GM23338 (cell line): ENCODE measurements at regions not wholly inside any gene's neighbourhood (a gene's known extent, or its start where the extent isn't known, plus 50 kb on each side); places are given as distances from the start of the nearest gene placed in this dataset.

Source experiments
- CREB1 ChIP-seq: fragments of 250-450 bp; sonication (Bioruptor Pico); IDR thresholded peaks from 2 replicates; pipeline ENCODE4 v1.5.0; 2020; ENCODE audit warnings: low read depth, mild to moderate bottlenecking, moderate library complexity
- EZH2 ChIP-seq: fragments of 200-600 bp; sonication (generic); IDR thresholded peaks from one replicate; pipeline ENCODE4 v1.8.0; 2017; ENCODE audit warnings: antibody characterized with exemption, mild to moderate bottlenecking, low read depth; ENCODE audit not compliant: unreplicated experiment
- POLR2AphosphoS5 ChIP-seq: IDR thresholded peaks from 2 replicates; pipeline ENCODE4 v1.6.1; 2016; ENCODE audit warnings: antibody characterized with exemption, low read depth
- REST ChIP-seq: IDR thresholded peaks from one replicate; pipeline ENCODE4 v1.6.1; 2018; ENCODE audit warnings: antibody characterized with exemption; ENCODE audit not compliant: unreplicated experiment
- TF ChIP-seq, protein P1 (sequence below), 2 experiments: fragments of 200-600 bp in 1 of 2; sonication (generic) in 1 of 2; conservative IDR thresholded peaks; 2 replicates each; pipeline versions ENCODE4 v1.5.1 to v1.6.1; 2016 to 2017; ENCODE audit warnings: antibody characterized with exemption in 2 of 2, low read depth in 2 of 2, mild to moderate bottlenecking in 2 of 2, moderate library complexity in 1 of 2

DNA sequence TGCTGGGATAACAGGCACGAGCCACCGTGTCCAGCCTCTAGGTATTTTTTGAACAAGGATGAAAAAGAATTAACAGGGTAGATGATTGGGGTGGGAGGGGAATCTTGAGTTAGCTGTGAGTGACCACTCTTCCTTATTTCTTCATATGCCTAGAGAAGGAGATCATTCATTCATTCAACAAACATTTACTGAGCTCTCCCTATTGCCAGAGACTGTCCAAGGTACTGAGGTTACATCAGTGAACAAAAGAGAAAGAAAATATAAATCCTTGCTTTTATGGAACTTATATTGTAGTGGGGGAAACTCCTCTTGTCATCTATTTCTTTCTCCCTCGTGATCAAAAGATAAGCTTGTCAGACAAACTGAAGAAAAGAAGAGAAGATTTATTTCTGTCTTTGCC is 62.9 kb downstream of the S1PR1 start:
- TF ChIP-seq POLR2AphosphoS5 = no peak
- TF ChIP-seq, protein P1, sequence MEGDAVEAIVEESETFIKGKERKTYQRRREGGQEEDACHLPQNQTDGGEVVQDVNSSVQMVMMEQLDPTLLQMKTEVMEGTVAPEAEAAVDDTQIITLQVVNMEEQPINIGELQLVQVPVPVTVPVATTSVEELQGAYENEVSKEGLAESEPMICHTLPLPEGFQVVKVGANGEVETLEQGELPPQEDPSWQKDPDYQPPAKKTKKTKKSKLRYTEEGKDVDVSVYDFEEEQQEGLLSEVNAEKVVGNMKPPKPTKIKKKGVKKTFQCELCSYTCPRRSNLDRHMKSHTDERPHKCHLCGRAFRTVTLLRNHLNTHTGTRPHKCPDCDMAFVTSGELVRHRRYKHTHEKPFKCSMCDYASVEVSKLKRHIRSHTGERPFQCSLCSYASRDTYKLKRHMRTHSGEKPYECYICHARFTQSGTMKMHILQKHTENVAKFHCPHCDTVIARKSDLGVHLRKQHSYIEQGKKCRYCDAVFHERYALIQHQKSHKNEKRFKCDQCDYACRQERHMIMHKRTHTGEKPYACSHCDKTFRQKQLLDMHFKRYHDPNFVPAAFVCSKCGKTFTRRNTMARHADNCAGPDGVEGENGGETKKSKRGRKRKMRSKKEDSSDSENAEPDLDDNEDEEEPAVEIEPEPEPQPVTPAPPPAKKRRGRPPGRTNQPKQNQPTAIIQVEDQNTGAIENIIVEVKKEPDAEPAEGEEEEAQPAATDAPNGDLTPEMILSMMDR (conservative IDR thresholded peaks at IDR 0.05; ENCODE audit: low read depth in 2 of 2) = no peak
- TF ChIP-seq REST = no peak
- TF ChIP-seq EZH2 = no peak
- no peak for TF ChIP-seq CREB1 (CRISPR knock-in tag)
